ENCODE measurements at regions not wholly inside any gene's neighbourhood (a gene's known extent, or its start where the extent isn't known, plus 50 kb on each side); places are given as distances from the start of the nearest gene placed in this dataset.
"Not testable (repeated sequence)": the region's sequence is repeated elsewhere in the genome, so short reads cannot be mapped to it uniquely, and the experiment has no call there.

GRCh38 chr6:84291033-84291432 lies 63.6 kb upstream of the CEP162 start:
- not testable (repeated sequence) for TF ChIP-seq FOXP2 (optimal IDR thresholded peaks at IDR 0.05; ENCODE audit: control extremely low read depth, extremely low read length, insufficient read depth); POLR2AphosphoS5 (IDR thresholded peaks at IDR 0.05; ENCODE audit: borderline replicate concordance, low read depth, low read length)

All from SK-N-MC (cell line).